PFSK-1 (cell line): ENCODE measurements at regions not wholly inside any gene's neighbourhood (a gene's known extent, or its start where the extent isn't known, plus 50 kb on each side); places are given as distances from the start of the nearest gene placed in this dataset.

Experiments
- FOXP2 ChIP-seq: optimal IDR thresholded peaks from 2 replicates; pipeline ENCODE3; 2011; ENCODE audit warnings: borderline replicate concordance, control low read depth, inconsistent platforms; ENCODE audit not compliant: insufficient read depth; ENCODE audit errors: extremely low read length, extremely low read depth
- POLR2AphosphoS5 ChIP-seq: IDR thresholded peaks from 2 replicates; pipeline ENCODE4 v1.6.1; 2012; ENCODE audit warnings: low read depth, mild to moderate bottlenecking, control low read depth, low read length, moderate library complexity
- REST ChIP-seq, 2 experiments: IDR thresholded peaks; 2 replicates each; pipeline versions ENCODE4 v1.6.1 to v1.8.0; 2011 to 2012; ENCODE audit warnings: low read depth in 2 of 2, low read length in 2 of 2, control low read depth in 1 of 2, inconsistent platforms in 1 of 2, mild to moderate bottlenecking in 1 of 2, moderate library complexity in 1 of 2; ENCODE audit not compliant: insufficient read depth in 1 of 2
- SIN3A ChIP-seq: IDR thresholded peaks from 2 replicates; pipeline ENCODE4 v1.6.1; 2012; ENCODE audit warnings: mild to moderate bottlenecking, low read length, moderate library complexity, borderline replicate concordance; ENCODE audit not compliant: insufficient read depth
- TAF1 ChIP-seq: IDR thresholded peaks from 2 replicates; pipeline ENCODE4 v1.6.1; 2012; ENCODE audit warnings: low read length, control low read depth, borderline replicate concordance; ENCODE audit not compliant: insufficient read depth

GRCh38 chr12:105477873-105478272 lies 147.4 kb downstream of the C12orf75 start:
- TF ChIP-seq POLR2AphosphoS5 = no peak
- TF ChIP-seq SIN3A = no peak
- no peak for TF ChIP-seq TAF1
- TF ChIP-seq REST (IDR thresholded peaks at IDR 0.05; ENCODE audit: insufficient read depth in 1 of 2, low read depth in 2 of 2, low read length in 2 of 2) = no peak
- TF ChIP-seq FOXP2 = no peak

- TF ChIP-seq SIN3A (no peak), FOXP2 (no peak), POLR2AphosphoS5 (no peak)
Measured at GRCh38 chr12:105479710-105480109, 149.2 kb downstream of the C12orf75 start.

GRCh38 chr12:105480162-105480561 lies 149.7 kb downstream of the C12orf75 start:
- no peak for TF ChIP-seq POLR2AphosphoS5
- no peak for TF ChIP-seq REST (IDR thresholded peaks at IDR 0.05; ENCODE audit: insufficient read depth in 1 of 2, low read depth in 2 of 2, low read length in 2 of 2)
- no peak for TF ChIP-seq FOXP2
- no peak for TF ChIP-seq TAF1
- TF ChIP-seq SIN3A = no peak

- no peak for TF ChIP-seq SIN3A
- no peak for TF ChIP-seq FOXP2
Measured at GRCh38 chr12:105481392-105482300, 151.2 kb downstream of the C12orf75 start.

- TF ChIP-seq SIN3A (no peak), POLR2AphosphoS5 (no peak), FOXP2 (no peak), REST (IDR thresholded peaks at IDR 0.05; ENCODE audit: insufficient read depth in 1 of 2, low read depth in 2 of 2, low read length in 2 of 2) (no peak), TAF1 (no peak)
Measured at GRCh38 chr12:105482951-105483350, 152.5 kb downstream of the C12orf75 start.

GRCh38 chr12:105483691-105484090 lies 153.2 kb downstream of the C12orf75 start:
- no peak for TF ChIP-seq FOXP2
- no peak for TF ChIP-seq POLR2AphosphoS5
- no peak for TF ChIP-seq REST (IDR thresholded peaks at IDR 0.05; ENCODE audit: insufficient read depth in 1 of 2, low read depth in 2 of 2, low read length in 2 of 2)
- no peak for TF ChIP-seq SIN3A
- no peak for TF ChIP-seq TAF1
